ENCODE measurements at regions not wholly inside any gene's neighbourhood (a gene's known extent, or its start where the extent isn't known, plus 50 kb on each side); places are given as distances from the start of the nearest gene placed in this dataset.

DNA sequence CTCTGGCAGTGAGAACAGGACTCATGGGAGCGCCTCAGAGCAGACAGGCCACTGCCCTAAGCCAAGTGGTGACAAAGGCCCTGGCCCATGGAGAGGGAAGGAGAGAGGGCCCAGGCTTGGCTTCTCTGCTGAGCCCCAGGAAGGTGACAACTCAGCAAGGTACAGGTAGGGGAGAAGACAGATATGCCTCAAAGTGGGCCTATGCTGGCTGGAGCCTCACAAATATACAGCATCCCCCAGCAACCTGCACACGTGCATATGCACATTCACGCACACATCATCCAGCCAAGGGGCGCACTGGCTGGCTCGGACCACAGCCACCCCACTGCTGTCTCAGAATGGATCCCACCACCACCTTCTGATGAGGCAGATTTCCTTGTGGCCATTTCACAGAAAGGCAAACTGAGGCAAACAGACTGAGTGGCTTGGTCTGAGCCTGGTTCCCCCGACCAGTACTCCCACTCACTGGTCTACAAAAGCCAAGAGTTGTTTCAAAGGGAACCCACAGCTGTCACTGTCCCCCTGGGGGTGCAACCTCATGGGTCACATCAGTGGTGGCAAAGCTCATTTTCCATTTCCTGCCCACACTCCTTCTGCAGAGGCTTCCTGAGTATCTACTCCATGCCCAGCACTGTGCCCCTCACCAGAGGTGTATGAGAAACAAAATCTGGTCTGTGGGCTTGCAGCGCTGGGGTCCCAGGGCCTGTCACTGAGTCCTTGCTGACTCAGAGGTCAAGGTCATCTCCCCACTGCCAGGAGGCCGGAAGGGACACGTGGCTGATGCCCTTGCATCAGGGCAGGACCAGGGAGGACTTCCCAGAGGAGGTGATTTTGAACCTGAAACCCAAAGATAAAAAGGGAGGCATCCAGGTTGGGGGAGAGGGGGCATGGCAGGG lies 67.3 kb upstream of the PRR5 start:
- no peak overlapping the region for H3K4me3 ChIP-seq (ENCODE audit: low read depth, low read length)
- TF ChIP-seq, protein P1, sequence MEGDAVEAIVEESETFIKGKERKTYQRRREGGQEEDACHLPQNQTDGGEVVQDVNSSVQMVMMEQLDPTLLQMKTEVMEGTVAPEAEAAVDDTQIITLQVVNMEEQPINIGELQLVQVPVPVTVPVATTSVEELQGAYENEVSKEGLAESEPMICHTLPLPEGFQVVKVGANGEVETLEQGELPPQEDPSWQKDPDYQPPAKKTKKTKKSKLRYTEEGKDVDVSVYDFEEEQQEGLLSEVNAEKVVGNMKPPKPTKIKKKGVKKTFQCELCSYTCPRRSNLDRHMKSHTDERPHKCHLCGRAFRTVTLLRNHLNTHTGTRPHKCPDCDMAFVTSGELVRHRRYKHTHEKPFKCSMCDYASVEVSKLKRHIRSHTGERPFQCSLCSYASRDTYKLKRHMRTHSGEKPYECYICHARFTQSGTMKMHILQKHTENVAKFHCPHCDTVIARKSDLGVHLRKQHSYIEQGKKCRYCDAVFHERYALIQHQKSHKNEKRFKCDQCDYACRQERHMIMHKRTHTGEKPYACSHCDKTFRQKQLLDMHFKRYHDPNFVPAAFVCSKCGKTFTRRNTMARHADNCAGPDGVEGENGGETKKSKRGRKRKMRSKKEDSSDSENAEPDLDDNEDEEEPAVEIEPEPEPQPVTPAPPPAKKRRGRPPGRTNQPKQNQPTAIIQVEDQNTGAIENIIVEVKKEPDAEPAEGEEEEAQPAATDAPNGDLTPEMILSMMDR (IDR thresholded peaks at IDR 0.05; ENCODE audit: insufficient read depth, low read length): no peak
- no peak for DNase-seq (ENCODE audit: low read depth)

DNA sequence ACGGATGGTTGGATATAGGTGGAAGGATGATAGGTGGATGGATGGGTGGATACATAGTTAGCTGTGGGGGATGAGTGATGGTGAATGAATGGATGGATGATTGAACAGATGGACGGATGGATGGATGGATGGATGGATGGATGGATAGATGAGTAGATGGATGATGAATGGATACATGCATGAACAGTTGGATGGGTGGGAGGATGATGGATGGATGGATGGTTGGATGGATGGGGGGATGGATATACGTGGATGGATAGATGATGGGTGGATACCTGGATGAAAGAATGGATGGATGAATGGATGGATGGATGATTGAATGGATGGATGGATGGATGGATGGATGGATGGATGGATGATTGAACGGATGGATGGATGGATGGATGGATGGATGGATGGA lies 68.4 kb upstream of the PRR5 start:
- H3K4me3 ChIP-seq (ENCODE audit: low read depth, low read length): no peak overlapping the region
- no peak for DNase-seq (ENCODE audit: low read depth)
- TF ChIP-seq, protein P1 (IDR thresholded peaks at IDR 0.05; ENCODE audit: insufficient read depth, low read length): no peak

DNA sequence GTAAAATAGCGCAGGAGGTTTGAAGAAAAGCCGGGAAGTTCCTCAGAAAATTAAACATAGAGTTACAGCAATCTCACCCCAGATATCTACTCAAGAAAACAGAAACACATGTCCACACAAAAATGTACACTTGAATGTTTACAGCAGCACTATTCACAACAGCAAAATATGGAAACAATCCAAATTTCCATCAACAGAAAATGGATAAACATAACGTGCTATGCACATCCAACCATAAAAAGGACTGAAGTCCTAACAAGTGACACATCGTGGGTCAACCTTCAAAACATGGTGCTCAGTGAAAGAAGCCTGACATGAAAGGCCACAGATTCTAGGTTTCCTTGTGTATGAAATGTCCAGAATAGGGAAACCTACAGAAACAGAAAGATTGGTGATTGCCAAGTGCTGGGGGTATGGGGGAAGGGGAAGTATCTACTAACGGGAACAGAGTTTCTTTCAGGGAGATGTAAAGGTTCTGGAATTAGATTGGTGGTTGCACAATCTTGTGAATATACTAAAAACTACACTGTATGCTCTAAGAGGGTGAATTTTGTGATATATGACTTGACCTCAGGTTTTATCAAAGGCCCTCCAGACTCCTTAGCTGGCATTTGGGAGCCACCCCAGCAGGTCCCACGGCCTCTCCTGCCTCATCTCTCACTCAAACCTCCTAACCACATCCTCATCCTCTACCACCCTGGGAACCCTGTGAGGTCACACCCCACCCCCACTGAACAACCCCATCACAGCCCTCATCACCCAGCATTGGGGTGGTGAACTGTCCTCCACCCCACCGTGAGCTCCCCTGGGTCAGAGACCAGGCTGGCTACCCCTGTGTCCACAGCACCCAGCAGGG lies 69.2 kb upstream of the PRR5 start:
- no peak for DNase-seq (ENCODE audit: low read depth)
- TF ChIP-seq, protein P1 (IDR thresholded peaks at IDR 0.05; ENCODE audit: insufficient read depth, low read length): no peak
- H3K4me3 ChIP-seq (ENCODE audit: low read depth, low read length): no peak overlapping the region

DNA sequence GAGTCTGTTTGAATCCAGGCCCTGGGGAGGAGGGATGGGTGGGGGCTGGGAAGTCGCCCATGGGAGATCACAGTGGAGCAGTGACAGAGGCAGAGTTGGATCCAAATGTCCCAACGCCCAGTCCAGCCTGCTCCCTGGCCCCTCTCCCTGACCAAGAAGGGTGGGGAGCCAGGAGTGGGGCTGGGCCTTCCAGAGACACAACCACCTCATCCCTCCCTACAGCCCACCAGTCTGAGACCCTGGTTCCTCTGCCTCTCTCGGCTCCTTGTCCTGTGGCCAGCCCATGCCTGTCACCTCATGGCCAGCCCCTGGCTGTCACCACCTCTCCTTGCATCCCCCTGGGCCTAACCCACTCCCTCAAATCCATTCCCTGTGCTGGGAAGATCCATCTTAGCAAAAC lies 71.2 kb upstream of the PRR5 start:
- DNase-seq (ENCODE audit: low read depth): no peak
- H3K4me3 ChIP-seq (ENCODE audit: low read depth, low read length): no peak overlapping the region
- TF ChIP-seq, protein P1 (IDR thresholded peaks at IDR 0.05; ENCODE audit: insufficient read depth, low read length): no peak

DNA sequence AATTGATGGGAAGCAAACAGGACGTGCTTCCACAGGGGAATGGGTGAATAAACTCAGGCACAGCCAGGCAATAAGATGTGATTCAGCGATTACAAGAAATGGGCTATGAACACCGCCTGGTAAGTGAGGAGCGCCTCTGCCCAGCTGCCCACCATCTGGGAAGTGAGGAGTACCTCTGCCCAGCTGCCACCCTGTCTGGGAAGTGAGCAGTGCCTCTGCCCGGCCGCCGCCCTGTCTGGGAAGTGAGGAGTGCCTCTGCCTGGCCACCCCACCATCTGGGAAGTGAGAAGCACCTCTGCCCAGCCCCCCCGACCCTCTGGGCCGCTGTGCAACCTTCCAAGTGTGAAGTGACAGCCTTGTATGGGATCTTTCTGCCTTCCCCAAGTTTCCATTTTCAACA lies 73.2 kb upstream of the PRR5 start:
- no peak for DNase-seq (ENCODE audit: low read depth)
- TF ChIP-seq, protein P1 (IDR thresholded peaks at IDR 0.05; ENCODE audit: insufficient read depth, low read length): no peak
- no peak overlapping the region for H3K4me3 ChIP-seq (ENCODE audit: low read depth, low read length)

DNA sequence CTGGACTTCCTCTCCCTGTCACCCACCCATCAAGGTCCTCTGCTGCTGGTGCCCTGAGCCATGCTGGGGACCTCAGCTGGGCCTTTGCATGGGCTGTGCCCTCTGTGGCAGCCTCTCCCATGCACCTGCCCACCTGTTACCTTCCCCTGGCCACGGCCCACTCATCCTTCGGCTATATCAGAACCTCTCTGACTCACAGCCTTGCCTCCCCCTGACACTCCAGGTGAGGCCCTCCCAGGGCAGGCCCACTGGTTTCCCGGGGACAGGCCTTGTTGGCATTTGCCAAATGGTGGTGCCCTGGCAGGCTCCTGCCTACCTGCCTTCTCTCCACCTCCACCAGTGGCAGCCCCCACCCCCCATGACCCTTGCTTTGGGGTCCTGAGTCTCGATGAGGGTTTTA lies 73.7 kb upstream of the PRR5 start:
- TF ChIP-seq, protein P1 (IDR thresholded peaks at IDR 0.05; ENCODE audit: insufficient read depth, low read length): no peak
- H3K4me3 ChIP-seq (ENCODE audit: low read depth, low read length): no peak overlapping the region
- DNase-seq (ENCODE audit: low read depth): no peak
